NCI-H774 (cell line): ENCODE measurements at regions not wholly inside any gene's neighbourhood (a gene's known extent, or its start where the extent isn't known, plus 50 kb on each side); places are given as distances from the start of the nearest gene placed in this dataset.

ENCODE experiments used
- DNase-seq: peaks from one replicate; lab custom pipeline; 2025; lab: John Stamatoyannopoulos, UW

DNA sequence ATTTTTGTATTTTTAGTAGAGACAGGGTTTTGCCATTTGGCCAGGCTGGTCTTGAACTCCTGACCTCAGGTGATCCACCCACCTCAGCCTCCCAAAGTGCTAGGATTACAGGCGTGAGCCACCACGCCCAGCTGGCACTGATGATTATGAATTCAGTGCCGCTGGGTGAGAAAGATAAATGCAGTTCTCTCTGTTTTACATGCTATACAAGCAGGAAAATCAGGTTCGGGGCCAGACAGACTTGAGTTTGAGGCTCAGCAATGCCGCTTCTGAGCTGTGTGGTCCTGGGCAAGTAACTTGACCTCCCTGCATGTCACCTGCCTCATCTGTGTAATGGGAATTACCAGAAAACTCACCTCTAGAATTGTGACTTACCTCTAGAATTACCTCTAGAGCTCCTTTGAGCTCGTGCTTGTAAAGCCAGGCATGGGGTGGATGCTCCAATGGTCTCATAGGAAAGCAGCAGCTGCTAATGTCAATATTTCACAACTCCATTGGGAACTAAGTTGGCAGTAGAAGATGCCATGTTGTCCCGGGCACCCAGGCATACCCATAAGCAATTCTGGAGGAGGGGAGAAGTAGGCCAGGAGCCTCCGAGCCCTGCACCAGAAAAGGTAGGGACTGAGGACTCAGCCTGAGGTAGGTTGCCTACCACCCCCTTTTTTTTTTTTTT is 119.8 kb upstream of the SLC25A33 start:
- DNase-seq = no peak

DNA sequence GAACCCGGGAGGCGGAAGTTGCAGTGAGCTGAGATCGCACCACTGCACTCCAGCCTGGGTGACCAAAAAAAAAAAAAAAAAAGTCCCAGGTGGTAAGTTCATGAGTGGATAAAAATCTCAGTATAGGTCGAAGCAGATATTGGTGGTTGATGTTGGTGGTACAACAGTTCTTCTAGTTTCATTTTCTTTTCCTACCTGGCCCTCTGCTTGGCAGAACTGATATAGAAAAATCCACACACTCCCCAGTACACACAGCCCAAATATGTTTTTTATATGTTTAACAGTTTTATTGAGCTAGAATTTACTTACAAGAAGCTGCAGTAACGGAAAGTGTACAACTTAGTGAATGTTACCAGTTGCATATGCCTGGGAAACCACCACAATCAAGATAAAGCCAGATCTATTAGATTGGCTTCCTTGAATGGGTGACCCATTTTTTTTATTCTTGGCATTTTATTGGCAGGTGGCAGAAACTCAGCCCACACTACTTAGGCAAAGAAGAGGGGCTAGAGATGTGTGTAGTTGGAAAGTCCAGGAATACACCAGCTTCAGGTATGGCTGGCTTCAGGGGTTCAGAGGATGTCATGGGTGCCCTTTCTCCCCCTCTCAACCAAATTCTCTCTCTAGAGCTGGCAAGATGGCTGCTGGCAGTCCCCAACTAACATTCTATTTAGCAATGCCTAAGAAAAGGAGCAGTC is 118.3 kb upstream of the SLC25A33 start:
- no peak for DNase-seq

DNA sequence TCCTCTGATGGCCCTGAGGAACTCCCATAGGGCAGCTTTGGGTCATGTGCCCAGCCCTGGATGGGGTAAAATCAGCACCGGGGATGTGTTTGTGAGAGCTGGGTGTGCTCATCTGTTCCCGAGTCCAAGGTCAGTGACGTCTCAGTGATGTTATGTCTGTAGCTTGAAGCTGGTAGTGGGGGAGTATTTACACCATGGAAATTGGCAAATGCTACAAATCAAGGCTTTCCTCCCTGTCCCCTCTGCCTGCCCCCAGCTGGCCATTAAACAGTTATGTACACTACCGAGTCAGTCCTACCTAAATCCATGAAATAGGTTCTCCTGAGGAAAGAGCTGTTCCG is 117.8 kb upstream of the SLC25A33 start:
- DNase-seq = no peak

DNA sequence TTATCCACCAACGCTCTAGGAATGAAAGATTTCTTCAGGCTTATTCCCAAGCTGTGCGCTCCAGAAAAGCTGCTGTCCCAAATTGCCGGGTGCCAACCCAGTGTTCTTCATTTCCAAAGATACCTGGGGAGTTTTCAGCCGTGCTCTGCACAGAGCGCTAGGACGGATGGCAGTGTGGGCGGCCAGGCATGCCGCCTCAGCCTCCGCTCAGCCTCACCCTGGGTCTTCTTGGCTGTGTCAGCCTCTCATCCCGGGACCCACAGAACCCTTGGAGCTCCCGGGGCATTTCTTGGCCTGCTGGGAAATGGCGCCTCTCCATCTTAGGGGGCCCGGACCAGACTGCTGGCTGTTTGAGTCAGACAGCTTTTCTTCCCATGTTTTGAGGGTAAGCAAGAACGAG is 116.9 kb upstream of the SLC25A33 start:
- no peak for DNase-seq

DNA sequence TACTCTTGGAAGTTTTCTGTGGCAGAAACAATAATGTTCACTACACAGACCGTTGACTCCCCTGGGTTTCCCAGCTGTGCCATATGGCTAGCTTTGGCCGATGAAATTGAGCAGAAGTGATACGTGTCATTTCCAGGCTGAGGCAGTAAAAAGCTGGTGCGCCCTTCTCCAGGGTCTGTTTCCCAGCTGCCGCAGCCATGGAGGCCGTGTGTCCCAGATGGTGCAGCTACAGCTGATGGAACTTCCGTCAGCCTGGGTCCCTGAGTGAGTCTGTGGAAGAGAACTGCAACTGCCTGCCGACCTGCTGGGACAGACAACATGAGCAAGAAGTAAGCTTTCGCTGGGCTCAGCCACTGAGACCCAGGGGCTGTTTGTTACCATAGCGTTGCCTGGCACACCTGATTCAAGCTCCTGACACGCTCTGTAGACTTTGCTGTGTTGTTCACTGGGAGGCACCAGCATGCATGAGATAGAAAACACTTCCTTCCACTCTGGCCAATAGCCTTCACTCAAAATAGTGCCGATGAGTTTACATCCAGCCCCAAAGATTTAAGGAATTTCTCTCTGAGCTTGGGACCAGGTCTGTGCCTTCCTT is 116.3 kb upstream of the SLC25A33 start:
- DNase-seq = no peak

DNA sequence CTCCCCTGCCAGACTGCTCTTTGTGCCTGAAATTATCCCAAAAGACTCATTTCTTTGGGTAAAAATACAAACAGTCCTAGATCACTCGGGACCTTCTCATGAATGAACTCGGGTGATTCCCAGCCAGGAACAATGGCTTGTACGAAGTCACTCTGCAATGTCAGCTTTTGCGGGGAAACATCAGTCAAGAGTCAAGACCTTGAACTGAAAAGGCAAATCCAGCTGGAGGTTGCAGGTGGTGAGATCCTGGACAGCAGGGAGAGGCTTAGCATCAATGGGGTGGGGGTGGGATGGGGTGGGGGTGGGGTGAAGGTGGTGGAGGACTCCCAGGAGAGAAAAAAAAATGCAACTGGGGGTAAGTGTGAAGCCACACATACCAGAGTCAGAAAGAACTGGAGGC is 115.0 kb upstream of the SLC25A33 start:
- no peak for DNase-seq

DNA sequence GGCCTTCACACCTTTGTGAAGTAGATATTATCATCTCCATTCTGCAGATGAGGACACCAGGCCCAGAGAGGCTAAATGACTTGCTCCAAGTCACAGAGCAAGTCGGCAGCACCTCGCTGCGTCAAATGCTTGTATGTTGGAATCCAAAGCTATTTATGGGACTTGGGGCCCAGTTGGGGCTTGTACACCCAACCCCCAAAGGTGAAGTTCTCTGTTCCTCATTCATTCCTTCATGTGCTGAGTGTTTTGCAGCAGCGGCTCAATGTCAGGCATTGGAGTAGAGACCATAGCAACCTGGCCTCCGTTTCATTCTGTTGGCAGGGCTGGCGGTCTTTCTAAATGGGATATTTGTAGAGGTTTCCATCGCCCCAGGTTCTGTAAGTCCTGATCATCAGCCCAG is 113.4 kb upstream of the SLC25A33 start:
- no peak for DNase-seq

DNA sequence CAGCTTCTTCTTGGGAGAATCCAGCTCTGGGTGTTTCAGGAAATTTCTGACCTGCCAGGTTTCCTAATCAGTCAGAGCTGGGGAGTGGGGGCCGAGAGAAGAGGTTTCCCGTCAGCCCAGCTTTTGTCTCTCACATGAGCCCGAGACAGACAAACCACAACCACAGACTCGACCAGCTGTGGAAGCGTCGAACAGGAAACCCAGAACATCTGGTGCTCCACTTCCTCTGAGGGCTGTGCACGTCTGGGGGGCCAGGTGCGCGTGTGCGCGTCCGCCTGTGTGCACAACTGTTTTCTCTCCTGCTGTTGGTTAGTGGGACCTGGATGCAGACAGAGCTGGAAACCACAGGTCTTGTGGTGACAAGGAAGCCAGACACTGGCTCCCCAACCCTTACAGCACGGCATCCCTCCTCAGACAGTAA is 113.0 kb upstream of the SLC25A33 start:
- DNase-seq = no peak

DNA sequence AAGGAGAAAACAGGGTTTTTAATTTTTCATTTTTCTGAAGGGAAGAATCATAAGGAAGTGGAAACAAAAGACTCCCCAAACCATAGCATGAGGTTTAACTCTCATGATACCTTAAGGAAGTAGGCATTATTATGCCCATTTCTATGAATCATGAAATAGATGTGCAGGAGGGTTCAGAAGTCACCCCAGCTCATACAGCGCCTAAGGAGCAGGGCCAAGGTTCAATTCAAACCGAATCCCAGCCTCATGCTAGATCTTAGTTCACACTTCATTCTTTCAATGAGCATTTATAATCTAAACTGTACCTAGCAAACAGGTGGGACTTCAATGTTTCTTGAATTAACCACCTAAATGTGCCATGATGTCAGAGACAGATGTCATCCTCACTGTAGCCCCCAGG is 111.9 kb upstream of the SLC25A33 start:
- no peak for DNase-seq

DNA sequence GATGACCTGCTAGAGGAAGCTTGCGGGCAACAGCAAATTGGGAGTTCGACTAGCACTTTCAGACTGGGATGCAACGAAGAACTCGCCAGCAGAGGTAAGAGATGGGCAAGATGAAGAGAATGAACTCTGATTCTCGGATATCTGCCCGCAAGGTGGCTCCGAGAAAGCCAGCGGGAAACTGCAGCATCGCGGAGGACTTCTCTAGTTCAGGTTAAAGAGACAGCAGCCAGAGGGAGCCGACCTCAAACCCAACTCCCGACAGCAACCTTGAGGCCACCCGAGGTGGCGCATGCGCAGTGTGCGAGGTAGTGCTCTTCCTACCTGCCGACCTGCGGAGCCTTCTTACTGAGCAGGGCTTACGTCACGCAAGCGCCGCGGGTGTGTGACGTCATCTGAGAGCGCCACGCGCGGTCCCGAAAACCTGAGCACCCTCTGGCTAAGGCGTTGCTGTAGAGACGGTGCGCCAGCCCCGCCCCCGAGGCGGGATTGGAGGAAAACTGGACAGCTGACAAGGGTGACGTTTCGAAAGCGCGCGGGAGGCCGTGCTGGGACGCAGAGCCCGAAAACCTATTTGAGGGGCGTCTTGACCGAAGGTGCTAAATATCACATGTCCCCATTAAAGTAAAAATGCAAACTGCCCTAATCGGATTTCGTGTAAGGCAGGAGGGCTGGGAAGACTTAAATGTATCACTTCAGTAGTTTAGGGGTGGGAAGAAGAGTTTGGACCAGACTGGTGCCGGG is 110.5 kb upstream of the SLC25A33 start:
- peak; percentile 95 for DNase-seq

DNA sequence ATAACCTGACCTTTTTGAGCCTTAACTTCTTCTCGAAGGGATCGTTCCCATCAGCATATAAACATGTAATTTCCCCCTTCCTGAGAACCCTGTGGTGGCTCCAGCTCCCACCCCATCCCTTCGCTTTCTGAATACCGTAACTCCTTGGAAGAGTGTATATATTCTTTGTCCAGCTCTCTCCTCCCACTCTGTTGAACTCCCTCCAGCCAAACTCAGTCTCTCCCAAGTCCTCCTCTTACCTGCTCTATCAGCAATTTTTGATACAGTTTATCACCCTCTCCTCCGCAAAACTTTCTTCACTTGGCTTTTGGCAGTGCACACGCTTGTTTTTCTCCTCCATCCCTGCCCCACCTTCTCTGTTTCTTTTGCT is 109.9 kb upstream of the SLC25A33 start:
- DNase-seq = no peak

DNA sequence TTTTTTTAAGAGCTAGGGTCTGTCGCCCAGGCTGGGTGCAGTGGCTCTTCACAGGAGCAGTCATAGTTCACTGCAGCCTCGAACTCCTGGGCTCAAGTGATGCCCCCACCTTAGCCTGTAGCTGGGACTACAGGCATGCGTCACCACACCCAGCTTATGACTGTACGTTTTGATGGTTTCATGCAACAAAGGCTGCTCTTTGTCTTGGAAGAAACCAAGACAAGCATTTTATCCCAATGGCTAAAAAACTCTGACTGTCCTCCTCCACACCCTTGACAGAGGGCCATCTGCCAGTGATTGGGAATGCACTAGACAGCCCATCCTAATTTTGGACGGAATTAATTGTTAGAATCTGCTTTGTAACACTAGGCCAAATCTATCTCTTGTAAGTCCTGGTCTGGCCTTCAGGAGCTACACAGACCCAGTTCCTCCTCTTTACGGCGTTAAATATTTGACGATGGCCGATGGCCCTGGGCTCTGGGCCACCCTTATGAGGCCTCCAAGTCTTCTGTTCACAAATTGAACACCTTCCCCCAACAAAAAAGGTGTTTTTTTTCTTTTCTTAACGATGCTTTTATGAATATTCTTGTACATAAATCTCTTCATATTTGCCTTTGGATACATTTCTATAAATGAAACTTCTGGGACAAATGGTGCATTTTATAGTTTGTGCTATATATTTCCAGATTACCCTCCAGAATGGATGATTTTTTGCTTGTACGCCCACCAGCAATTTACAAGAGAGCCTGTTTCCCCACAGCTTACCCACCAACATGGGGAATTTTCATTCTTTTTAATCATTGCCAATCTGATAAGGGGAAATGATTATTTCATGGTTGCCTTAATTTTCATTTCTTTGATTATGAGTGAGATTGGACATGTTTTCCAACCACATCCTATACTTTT is 104.8 kb upstream of the SLC25A33 start:
- no peak for DNase-seq

DNA sequence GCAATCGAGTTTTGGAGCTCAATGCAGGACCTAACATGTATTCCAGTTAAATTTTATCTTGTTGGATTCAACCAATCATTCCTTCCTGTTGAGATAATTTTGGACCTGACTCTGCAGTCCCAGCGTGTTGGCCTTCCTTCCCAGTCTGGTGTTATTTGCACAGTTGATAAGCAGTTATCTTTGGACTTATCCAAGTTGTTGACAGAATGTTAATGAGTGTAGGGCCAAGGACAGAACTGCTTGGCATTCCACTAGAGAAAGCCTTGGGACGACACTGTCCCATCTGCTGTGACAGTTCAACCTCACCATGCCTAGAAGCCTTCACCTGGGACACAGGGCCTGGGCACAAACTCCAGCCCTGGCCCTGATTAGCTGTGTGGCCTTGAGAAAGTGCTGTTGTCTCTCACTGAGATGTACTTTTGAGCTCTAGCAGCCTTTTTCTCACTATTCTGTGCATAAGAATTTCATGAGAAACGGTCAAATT is 104.1 kb upstream of the SLC25A33 start:
- no peak for DNase-seq

DNA sequence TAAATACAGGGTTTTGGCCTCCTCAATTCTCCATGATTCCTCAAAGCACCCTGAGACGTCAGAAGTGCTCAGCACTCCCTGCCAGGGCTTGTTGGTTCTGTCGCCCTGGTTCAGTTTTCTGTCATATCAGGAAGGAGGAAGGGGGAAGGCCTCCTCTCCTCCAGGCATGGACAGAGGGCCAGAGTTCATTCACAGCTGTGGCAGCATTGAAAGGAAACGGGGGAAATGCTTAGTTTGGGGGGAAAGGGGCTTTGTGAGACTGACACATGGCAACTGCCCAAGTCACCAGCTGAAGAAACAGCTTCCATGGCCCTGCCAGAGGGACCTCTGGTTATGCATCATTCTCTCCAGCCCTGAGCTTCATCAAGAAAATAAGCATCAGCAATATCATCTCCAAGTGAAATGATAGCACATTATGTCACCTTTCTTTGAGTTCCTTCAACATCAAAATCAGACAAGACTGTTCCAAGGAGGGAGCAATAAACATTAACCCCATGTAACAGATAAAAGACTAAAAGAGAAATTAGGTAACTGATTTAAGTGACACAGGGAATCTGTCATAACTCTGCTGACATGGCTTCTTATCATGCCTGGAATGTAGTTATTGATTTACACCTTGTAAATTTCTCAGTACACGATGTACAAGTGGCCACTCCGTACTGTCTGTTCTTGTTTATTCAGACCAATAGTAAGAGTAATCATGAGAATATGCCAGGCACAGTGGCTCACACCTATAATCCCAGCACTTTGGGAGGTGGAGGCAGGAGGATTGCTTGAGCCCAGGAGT is 103.2 kb upstream of the SLC25A33 start:
- DNase-seq = no peak

DNA sequence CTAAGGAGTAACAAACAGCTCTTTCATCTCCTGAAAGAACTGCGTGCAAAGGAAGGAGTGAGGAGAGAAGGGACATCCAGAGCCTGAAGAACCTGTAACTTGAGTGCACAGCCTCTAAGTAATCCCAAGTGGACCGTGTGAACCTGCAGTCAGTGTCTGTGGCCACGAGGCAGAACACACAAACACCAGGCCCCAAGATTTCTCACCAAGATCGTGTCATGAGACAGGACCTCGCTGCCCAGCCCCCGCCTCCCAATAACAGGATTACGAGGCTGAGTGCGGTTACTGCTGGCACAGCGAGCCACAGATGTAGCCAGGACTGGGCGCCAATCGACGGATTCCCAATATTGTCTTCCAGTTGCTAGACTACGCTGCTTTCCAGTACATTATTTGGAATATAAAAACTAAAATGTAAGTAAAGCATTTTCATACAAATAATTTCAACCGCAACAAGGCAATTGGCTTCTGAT is 101.3 kb upstream of the SLC25A33 start:
- no peak for DNase-seq

DNA sequence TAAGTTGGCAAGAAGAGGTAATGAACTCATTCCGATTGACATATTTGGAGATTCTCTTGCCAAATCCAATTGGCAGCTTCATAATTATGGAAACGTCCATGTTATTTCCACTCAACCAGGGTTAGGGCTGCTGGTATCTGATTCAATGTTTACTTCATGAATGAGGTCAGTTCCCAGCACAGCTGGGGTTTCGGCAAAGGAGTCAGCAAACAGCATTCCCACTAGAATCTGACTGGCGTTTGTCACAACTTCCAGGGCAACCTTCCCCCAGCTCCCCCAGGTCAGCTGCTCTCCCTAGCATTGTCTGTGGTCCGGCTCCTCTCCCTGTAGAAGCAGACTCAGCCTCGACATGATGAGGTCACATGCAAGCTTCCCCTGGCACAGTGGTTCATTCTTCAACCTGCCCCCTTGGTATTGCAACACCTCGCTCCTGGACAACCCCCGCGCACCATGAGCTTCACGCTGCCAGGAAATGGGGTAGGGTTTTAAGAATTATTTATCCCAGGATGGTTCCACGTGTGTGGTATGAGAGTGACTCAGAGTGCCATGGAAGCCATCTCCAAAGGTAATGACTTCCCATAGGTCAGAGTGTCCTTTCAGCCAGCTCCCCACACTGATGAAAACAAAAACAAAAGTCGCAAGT is 100.7 kb upstream of the SLC25A33 start:
- DNase-seq = no peak

DNA sequence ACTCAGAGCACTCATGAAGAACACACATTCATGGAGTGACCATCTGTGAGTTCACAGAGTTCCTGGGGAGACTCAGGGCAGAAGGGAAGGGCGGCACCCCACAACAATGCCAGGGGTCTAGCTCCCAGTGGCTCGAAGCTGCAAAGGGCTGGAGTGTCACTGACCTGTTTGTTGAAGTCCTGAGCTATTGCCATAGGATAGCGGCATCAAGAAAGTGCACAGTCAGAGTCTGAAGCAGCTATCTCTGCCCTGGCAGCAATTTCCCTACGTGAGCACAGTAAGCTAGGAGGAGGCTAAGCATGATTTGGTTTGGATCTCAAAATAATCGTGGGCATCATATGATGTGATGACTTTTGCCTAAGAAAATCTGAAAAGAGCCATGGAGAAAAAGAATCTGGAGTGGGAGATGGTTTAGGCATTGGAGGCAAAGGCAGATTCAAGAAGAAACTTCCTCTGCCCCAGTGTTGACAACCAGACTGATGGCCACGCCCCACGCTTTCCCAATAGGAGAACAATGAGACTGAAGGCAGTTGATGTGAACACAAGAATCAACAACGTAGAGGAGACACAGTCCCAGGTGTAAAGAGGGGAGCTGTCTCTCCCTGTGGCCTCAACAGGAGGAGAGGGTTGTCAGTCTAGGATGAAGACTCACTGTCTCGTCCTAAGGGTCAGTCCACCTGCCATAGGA is 100.0 kb upstream of the SLC25A33 start:
- no peak for DNase-seq

DNA sequence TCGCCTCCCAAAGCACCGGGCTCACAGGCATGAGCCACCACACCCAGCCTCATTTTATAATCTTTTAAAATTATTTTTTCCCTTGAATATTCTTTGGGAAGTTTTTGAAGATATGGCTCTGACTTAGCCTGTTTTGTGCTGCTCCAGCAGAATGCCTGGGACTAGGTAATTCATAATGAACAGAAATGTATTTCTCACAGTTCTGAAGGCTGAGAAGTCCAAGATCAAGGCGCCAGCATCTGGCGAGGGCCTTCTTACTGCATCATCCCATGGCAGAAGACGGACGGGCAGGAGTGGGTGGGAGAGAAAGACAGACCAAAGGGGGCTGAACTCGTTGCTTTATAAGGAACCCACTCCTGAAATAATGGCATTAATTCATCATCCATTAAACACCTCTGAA is 99.0 kb upstream of the SLC25A33 start:
- DNase-seq = no peak

DNA sequence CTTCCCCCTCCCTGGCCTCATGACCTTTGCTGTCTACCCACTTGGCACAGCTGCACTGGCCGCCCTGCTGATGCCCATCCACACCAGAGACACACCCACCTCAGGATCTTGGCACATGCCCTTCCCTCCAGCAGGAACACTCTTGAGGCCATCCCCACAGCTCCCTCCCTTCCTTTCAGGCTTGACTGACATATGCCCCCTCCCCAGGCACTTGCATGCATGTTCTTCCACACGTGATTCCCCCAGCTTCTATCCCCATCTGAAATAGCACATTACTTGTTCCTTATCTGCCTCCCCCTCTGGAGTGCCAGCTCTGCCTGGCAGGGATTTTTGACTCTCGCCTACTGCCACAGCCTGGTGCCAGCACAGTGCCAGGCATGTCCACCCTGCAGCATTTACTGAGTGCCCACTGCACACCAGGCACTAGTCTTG is 98.5 kb upstream of the SLC25A33 start:
- DNase-seq = no peak
